NCI-H82 (cell line): ENCODE measurements at regions not wholly inside any gene's neighbourhood (a gene's known extent, or its start where the extent isn't known, plus 50 kb on each side); places are given as distances from the start of the nearest gene placed in this dataset.

Experiments used
- DNase-seq: peaks from one replicate; lab custom pipeline; 2025; lab: John Stamatoyannopoulos, UW

DNA sequence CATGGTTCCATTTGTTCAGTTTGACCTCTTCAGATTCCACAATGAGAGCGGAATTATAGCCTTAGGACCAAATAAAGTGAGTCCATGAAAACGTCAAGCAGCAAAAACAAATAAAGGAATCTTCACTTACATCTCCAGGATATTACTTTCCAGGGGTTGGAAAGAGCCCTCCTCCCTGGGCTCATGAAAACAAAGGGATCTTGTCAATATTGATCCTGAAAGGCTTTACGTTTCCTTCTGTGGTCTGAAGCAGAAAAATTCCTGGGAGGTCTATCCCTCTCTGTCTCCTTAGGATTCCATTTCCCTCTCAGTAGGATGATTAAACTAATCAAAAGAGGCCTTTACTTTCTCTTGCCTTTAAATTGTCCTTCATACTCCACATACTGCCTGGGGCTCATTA, 293.5 kb downstream of the GPAM start:
- no peak for DNase-seq

- peak; percentile 32 for DNase-seq
These were observed 267.6 kb downstream of the GPAM start for GRCh38 chr10:111916011-111916410.

GRCh38 chr10:111921821-111922220, 261.7 kb downstream of the GPAM start:
- no peak for DNase-seq

DNA sequence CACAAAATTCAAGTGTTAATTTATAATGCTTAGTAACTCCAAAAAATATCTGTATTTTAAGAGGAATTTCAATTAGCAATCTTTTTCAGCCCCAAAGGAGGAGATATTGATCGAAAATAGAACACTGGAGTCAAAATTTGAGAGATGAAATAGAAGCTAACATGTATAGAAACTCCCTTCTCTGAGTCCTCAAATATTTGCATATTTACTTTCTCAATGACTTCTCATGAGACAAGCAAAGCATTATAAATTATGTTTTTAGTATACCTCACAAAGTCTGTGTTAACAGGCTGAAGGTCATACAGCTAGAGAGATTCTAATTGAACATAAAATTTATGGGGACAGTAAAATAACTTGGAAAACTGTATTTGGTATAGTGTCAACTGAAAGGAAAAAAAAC, 260.5 kb downstream of the GPAM start:
- DNase-seq, result no peak

GRCh38 chr10:111926286-111926685, 257.3 kb downstream of the GPAM start:
- no peak for DNase-seq

- DNase-seq, result no peak
These were observed 249.6 kb downstream of the GPAM start for GRCh38 chr10:111933937-111934336.

DNA sequence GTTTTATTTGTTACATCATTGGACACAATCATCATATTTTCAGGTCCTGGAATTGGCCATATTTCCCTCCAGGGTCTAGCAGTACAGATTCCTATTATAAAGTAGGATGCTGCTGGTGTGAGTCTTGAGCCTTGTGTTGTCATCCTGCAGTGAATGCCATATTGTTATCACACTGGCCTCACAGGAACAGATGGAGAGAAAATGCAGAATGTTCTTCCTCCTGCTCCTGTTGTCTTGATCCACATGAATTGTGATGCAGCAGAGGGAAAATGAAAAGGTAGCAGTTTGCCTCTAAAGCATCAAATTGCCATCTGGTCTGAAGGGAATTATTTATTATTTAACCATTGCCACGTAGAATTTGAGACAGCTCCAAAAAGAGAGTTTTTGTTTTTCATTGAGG, 248.6 kb downstream of the GPAM start:
- DNase-seq, result no peak

DNA sequence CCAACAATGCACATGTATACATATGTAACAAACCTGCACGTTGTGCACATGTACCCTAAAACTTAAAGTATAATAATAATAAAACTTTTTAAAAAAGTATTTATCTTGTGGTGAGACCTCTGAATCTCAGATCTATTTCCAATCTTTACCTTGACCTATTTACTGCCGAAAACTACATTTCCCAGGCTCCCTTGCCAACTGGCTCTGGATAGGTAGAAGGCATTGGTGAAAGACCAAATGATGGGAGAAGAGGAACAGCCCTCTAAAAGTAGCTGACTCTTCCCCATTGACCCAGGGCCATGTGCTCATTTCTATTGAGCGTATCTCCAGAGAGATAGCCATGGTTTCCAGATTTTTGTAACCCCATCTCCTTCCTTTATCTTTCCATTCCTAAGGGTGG, 247.4 kb downstream of the GPAM start:
- no peak for DNase-seq

GRCh38 chr10:111944331-111944730, 239.2 kb downstream of the GPAM start:
- DNase-seq, result peak; percentile 14

DNA sequence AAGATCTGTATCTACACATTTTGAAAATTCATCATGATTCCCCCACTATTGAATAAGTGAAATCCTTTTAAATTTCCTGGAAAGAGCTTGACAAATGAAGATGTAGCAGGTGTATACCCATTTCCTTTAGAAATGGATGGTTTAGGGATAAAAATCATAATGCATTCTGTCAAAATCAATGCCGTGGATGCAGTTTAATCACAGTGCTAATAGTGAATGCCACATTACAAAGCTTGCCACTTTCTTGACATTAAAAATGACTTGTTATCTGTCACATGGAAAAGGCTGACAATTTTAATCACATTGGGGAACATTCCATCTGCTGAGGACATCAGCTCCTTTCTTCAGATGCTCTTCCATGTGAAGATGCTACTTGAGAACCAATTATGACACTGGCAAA, 229.6 kb downstream of the GPAM start:
- no peak for DNase-seq

- DNase-seq, result peak; percentile 4
These were observed 229.2 kb downstream of the GPAM start for GRCh38 chr10:111954386-111954785.

- DNase-seq, result no peak
These were observed 226.7 kb downstream of the GPAM start for GRCh38 chr10:111956841-111957240.

DNA sequence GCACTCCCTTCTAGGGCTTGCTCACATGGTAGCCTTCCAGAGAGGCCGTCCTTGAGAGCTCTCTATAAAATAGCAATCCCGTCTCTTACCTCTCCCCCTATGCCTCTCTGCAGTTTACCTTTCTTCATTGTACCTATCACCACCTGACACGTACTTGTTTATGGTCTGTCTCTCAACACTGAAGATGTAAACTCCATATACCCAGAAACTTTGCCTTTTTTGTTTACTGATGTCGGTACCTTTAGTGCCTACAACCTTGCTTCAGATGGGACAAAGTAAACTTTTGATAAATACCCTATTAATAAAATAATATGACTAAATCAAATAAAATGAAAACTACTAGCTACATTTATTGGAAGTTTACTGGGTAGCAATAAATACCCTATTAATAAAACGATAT, 220.6 kb downstream of the GPAM start:
- DNase-seq, result no peak

- no peak for DNase-seq
These were observed 216.4 kb downstream of the GPAM start for GRCh38 chr10:111967116-111967515.

GRCh38 chr10:111967547-111967946, 216.0 kb downstream of the GPAM start:
- peak; percentile 3 for DNase-seq

DNA sequence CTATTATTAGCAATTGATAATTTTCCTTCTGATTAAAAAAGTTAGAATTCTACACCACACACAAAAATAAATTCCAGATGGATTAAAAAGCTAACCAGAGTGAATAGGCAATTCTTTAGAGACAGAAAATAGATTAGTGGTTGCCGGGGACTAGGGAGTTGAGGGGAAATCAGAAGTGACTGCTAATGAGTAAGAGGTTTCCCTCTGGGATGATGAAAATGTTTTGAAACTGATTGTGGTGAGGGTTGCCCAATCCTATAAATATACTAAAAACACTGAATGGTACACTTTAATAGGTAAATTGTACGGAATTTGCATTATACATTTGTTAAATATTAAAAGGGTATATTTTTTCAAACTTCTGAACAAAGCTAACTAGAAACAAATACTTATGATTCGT, 214.9 kb downstream of the GPAM start:
- DNase-seq, result peak; percentile 24

GRCh38 chr10:111970111-111970510, 213.5 kb downstream of the GPAM start:
- DNase-seq, result no peak

DNA sequence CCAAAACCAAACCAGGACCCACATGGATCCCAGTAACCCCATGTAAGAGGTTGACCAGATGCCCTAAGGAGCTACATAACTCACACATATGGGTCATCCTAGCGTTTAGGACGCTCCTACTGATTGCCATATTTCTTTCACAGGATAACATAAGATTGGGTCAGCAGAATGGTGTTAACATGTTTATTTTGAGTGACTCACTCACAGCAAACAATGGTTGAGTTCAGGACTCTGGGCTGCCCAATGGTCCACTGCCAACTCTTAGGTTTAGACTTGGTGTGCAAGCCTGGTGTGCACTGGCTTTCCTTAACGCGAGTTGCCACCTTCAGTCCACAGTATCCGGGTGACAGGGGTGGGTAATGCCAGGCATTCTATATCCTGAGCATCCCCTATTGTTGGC, 211.5 kb downstream of the GPAM start:
- no peak for DNase-seq

- DNase-seq, result no peak
These were observed 210.3 kb downstream of the GPAM start for GRCh38 chr10:111973306-111973705.

DNA sequence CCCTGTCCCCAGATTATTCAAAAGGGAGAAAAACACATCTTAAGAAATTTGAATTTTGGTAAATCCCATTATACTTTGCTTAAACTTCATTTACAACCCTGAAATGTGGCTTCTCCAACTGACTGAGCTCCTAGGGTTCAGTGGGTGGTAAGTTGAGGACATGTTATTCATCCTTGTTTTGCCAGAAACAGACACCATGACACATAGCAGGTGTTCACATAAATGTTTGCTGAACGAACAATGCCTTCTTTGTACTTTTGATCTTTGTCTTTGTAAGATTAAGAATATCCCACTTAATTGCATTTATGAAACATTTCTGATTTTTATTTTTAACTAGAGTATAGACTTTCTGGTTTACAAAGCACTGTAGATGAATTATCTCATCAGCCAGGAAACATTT, 209.7 kb downstream of the GPAM start:
- DNase-seq, result no peak

DNA sequence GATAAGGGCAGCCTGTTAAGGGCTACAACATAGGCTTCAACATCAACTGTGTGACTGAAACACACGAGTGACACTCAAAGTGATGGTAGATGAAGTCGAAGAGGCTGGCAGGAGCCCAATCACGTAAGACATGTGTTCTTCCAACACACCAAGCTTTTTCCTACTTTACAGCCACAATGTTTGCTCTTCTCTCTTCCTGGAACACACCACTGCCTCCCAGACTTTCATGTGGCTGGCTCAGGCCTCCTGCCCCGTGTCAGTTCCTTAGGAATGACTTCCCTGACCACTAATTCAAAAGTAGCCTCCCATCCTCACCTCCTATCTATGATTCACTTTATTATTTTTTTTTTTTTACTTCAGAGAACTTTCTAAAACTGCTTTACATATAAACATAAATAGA, 209.2 kb downstream of the GPAM start:
- no peak for DNase-seq

- no peak for DNase-seq
These were observed 207.0 kb downstream of the GPAM start for GRCh38 chr10:111976557-111976956.

DNA sequence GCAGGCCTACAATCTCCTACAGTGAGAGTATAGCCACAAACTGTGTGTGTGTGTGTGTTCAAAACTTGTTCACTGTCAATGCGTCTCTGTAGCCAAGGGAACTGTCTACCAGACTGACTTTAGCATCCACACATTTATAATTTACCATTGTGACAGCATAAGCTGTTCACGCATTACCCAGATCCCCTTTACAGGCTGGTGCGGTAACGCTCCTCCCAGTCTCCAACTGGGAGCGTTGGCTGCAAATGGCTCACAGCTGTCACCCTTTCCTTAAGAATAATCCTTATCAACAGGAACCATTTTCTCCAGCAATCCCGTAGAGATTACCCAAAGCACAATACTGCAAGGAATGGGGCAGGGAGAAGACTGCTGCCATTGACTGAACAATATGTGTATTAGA, 199.5 kb downstream of the GPAM start:
- DNase-seq, result peak; percentile 89

- DNase-seq, result no peak
These were observed 197.5 kb downstream of the GPAM start for GRCh38 chr10:111986079-111986478.

DNA sequence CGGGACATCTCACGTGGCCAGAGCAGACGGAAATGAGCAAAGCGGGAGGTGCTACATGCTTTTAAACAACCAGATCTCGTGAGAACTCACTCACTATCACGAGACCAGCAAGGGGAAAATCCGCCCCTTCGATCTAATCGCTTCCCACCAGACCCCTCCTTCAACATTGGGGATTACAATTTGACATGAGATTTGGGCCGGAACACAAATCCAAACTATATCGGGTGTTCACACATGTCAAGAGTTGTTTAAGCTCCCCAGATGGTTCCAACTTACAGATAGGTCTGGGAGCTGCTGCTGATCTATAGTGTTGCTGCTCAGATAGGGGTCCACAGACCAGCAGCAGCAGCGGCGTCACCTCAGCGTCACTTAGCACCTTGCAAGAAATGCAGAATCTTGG, 194.9 kb downstream of the GPAM start:
- peak; percentile 2 for DNase-seq
